Adrenal gland (tissue), 5 donors: ENCODE measurements at regions not wholly inside any gene's neighbourhood (a gene's known extent, or its start where the extent isn't known, plus 50 kb on each side); places are given as distances from the start of the nearest gene placed in this dataset.

ENCODE experiments used
- CTCF ChIP-seq, 6 experiments: fragments of 450-650 bp in 4 of 6; fragments of 200-600 bp in 2 of 6; sonication (generic) in 1 of 6; IDR thresholded peaks; 1 replicate in 5 of 6; 2 replicates in 1 of 6; pipeline versions ENCODE4 v1.5.1 to v1.8.0; 2016 to 2021; ENCODE audit warnings: antibody characterized with exemption in 6 of 6, mild to moderate bottlenecking in 2 of 6, moderate library complexity in 1 of 6
- POLR2A ChIP-seq, 2 donors: fragments of 450-650 bp; IDR thresholded peaks; one replicate each; pipeline ENCODE4 v1.6.1; 2017; ENCODE audit warnings: antibody characterized with exemption in 2 of 2, mild to moderate bottlenecking in 2 of 2, moderate library complexity in 1 of 2
- donor health status: DM: no; HTN: no; CAD: no.

- TF ChIP-seq CTCF (IDR thresholded peaks at IDR 0.05) (no peak), POLR2A (IDR thresholded peaks at IDR 0.05) (no peak)
Measured at GRCh38 chr3:13954741-13955483, 75.0 kb upstream of the WNT7A start.
